ENCODE measurements at regions not wholly inside any gene's neighbourhood (a gene's known extent, or its start where the extent isn't known, plus 50 kb on each side); places are given as distances from the start of the nearest gene placed in this dataset.

GRCh38 chr18:1392865-1393734 lies 488.4 kb downstream of the ADCYAP1 start:
- H3K4me3 ChIP-seq (ENCODE audit: low read depth, low read length), result no peak overlapping the region
- TF ChIP-seq CTCF (IDR thresholded peaks at IDR 0.05; ENCODE audit: low read depth, low read length), result no peak

DNA sequence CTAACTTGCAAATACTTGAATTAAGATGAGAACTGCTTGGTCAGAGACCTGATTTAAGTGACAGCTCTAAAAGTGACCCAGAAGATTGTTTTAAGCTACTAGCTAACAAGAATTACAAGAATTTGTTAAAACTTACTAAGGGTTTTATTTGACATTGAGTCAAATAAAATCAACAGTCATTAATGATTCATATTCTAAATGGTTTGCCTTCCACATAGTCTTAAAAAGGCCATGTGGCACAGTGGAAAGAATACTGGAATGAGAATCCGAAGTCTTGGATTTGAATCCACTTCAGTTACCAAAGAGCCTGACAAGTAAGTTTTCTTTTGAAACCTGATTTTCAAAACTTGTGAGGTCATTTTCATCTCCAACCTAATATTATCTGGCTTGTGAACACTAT lies 489.3 kb downstream of the ADCYAP1 start:
- no peak overlapping the region for H3K4me3 ChIP-seq (ENCODE audit: low read depth, low read length)
- TF ChIP-seq CTCF (IDR thresholded peaks at IDR 0.05; ENCODE audit: low read depth, low read length), result no peak

GRCh38 chr18:1394426-1394825 lies 489.8 kb downstream of the ADCYAP1 start:
- H3K4me3 ChIP-seq (ENCODE audit: low read depth, low read length), result no peak overlapping the region
- TF ChIP-seq CTCF (IDR thresholded peaks at IDR 0.05; ENCODE audit: low read depth, low read length), result no peak

DNA sequence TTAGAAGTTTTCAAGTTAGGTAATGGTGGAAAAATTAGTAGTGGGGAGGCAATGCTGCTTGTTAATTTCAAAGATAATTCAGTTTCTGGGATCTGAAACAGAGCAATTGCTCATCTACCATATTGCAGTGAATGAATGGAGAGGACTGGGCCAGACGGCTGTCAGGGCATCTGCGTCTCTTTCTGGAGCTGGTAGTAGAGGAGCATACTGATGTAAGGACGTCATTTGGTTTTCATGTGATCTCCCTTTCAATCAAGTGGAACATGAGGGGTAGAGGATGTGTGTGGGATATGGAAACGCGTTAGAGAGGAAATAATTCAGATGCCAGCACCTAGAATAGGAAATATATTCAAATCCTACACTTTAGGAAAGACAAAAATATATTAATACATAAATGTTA lies 490.3 kb downstream of the ADCYAP1 start:
- no peak overlapping the region for H3K4me3 ChIP-seq (ENCODE audit: low read depth, low read length)
- no peak for TF ChIP-seq CTCF (IDR thresholded peaks at IDR 0.05; ENCODE audit: low read depth, low read length)

- no peak for TF ChIP-seq CTCF (IDR thresholded peaks at IDR 0.05; ENCODE audit: low read depth, low read length)
- H3K4me3 ChIP-seq (ENCODE audit: low read depth, low read length), result no peak overlapping the region
Measured at GRCh38 chr18:1408376-1408775, 503.7 kb downstream of the ADCYAP1 start.

GRCh38 chr18:1412655-1413322 lies 508.1 kb downstream of the ADCYAP1 start:
- no peak for TF ChIP-seq CTCF (IDR thresholded peaks at IDR 0.05; ENCODE audit: low read depth, low read length)
- H3K4me3 ChIP-seq (ENCODE audit: low read depth, low read length), result no peak overlapping the region

DNA sequence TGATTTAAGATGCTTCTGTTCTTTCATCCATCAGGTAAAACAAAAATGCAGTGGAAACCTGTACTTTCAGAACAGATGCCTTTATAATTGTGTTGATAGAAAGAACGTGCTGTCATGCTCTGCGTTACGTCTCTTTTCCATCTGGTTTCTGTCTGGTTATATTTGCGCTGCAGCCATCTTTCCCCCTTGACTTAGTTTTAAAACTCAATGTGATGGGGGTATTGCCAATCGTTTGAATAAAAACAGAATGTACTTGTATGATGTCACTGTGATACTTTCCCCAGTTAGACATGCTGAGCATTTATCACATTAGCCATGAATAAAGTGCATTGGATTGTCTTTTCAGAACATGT lies 508.6 kb downstream of the ADCYAP1 start:
- no peak for TF ChIP-seq CTCF (IDR thresholded peaks at IDR 0.05; ENCODE audit: low read depth, low read length)
- no peak overlapping the region for H3K4me3 ChIP-seq (ENCODE audit: low read depth, low read length)

All from WI38 (cell line).